ENCODE measurements at regions not wholly inside any gene's neighbourhood (a gene's known extent, or its start where the extent isn't known, plus 50 kb on each side); places are given as distances from the start of the nearest gene placed in this dataset.

GRCh38 chr4:112093636-112094202, 51.5 kb upstream of the FAM241A start:
- Histone ChIP-seq H3K27ac (ENCODE audit: low read depth, low read length) (no peak overlapping the region), H4K20me1 (replicated peaks in 1 of 2; ENCODE audit: control insufficient read depth in 1 of 2, insufficient read depth in 2 of 2, low read length in 2 of 2) (no peaks in the 10 kb centered on the region), H4K8ac (ENCODE audit: extremely low read depth, insufficient read depth, low read length) (no peak overlapping the region), H3K18ac (ENCODE audit: extremely low read depth, low read length) (no peak overlapping the region), H3K56ac (replicated peaks; ENCODE audit: insufficient read length, low read depth, low read length) (no peak overlapping the region), H3K23me2 (ENCODE audit: low read depth, low read length) (no peaks in the 10 kb centered on the region), H3K4me1 (replicated peaks in 1 of 4; ENCODE audit: control insufficient read depth in 3 of 4, insufficient read depth in 4 of 4, low read length in 3 of 4) (no peaks in the 10 kb centered on the region), H3K79me1 (ENCODE audit: low read depth, low read length) (no peaks in the 10 kb centered on the region), H3K36me3 (ENCODE audit: control insufficient read depth in 2 of 4, insufficient read depth in 4 of 4, low read length in 3 of 4) (no peaks in the 10 kb centered on the region), H2BK5ac (ENCODE audit: low read depth, low read length) (no peak overlapping the region), H3K4me3 (ENCODE audit: extremely low read depth in 1 of 4, insufficient read depth in 2 of 4, low read depth in 3 of 4, low read length in 4 of 4) (no peak overlapping the region), H3K4me2 (ENCODE audit: insufficient read depth in 1 of 2, low read depth in 2 of 2, low read length in 2 of 2) (no peak overlapping the region), H4K5ac (ENCODE audit: insufficient read length, low read depth, low read length) (no peak overlapping the region), H3K9me3 (ENCODE audit: insufficient read depth in 2 of 2, low read depth in 1 of 2, low read length in 1 of 2) (no peaks in the 10 kb centered on the region), H2AK5ac (ENCODE audit: low read depth, low read length) (no peak overlapping the region), H2BK120ac (replicated peaks; ENCODE audit: low read depth, low read length) (no peak overlapping the region), H3K27me3 (replicated peaks in 1 of 4; ENCODE audit: control insufficient read depth in 3 of 4, extremely low read depth in 1 of 4, insufficient read depth in 3 of 4, low read length in 3 of 4) (no peaks in the 10 kb centered on the region), H4K91ac (replicated peaks; ENCODE audit: insufficient read length, low read length) (no peak overlapping the region), H2AFZ (ENCODE audit: low read length) (no peak overlapping the region), H2BK15ac (ENCODE audit: low read length) (no peak overlapping the region), H2BK20ac (ENCODE audit: low read length) (no peak overlapping the region), H3K79me2 (ENCODE audit: control insufficient read depth in 1 of 2, insufficient read depth in 2 of 2, low read length in 2 of 2) (no peaks in the 10 kb centered on the region), H3K4ac (replicated peaks; ENCODE audit: insufficient read length, low read depth, low read length) (no peak overlapping the region), H3K14ac (ENCODE audit: insufficient read length) (no peak overlapping the region), H3K23ac (ENCODE audit: insufficient read length) (no peak overlapping the region), H3K9ac (replicated peaks in 1 of 4; ENCODE audit: extremely low read depth in 1 of 4, low read depth in 3 of 4, low read length in 3 of 4) (no peak overlapping the region), H2BK12ac (ENCODE audit: low read depth, low read length) (no peak overlapping the region)
- FAIRE-seq (no peak), DNase-seq (ENCODE audit: low read depth in 1 of 2, low spot score in 2 of 2) (no peak)
- ChIA-PET POLR2A (ENCODE audit: partially characterized antibody) (interaction anchor here (0.8 to 1.5 kb wide), 2 partner anchors 138 to 139 kb away, joined by 3 to 4 read pairs; partner anchors contain the start of gene AP1AR), CTCF (ENCODE audit: partially characterized antibody) (interaction anchor here (0.6 to 1.8 kb wide), 3 partner anchors 18 to 150 kb away, joined by 3 to 5 read pairs (median 3); no protein-coding TSS in a partner anchor)
- 93% methylated on average over 3 of the region's 3 CpGs; no CpG with 5 or more reads in 1 of the 2 experiments for WGBS, 2 experiments (ENCODE audit: extremely low coverage in 1 of 2, insufficient coverage in 1 of 2, insufficient read length in 1 of 2, insufficient replicate concordance in 2 of 2, low coverage in 1 of 2, low lambda C conversion rate in 2 of 2, missing lambda C conversion rate in 1 of 2)
- TF ChIP-seq ASH2L (IDR thresholded peaks at IDR 0.05; ENCODE audit: low read length) (no peak), ATF2 (IDR thresholded peaks at IDR 0.05; ENCODE audit: low read length) (no peak), EZH2 (IDR thresholded peaks at IDR 0.05; ENCODE audit: low read depth, low read length, severe bottlenecking) (no peak), GTF2F1 (IDR thresholded peaks at IDR 0.05; ENCODE audit: borderline replicate concordance, low read depth, low read length) (no peak), CEBPB (IDR thresholded peaks at IDR 0.05; ENCODE audit: low read depth, low read length) (no peak), EP300 (IDR thresholded peaks at IDR 0.05; ENCODE audit: borderline replicate concordance in 1 of 2, low read depth in 2 of 2, low read length in 2 of 2) (no peak), PHF8 (conservative IDR thresholded peaks at IDR 0.05; ENCODE audit: low read depth, low read length) (no peak), RXRA (IDR thresholded peaks at IDR 0.05; ENCODE audit: insufficient read depth, low read depth, low read length) (no peak), CHD2 (IDR thresholded peaks at IDR 0.05; ENCODE audit: low read length) (no peak), EGR1 (IDR thresholded peaks at IDR 0.05; ENCODE audit: borderline replicate concordance, low read depth, low read length) (no peak), RAD21 (IDR thresholded peaks at IDR 0.05 in 1 of 2, conservative IDR thresholded peaks at IDR 0.05 in 1 of 2; ENCODE audit: low read depth in 2 of 2, low read length in 2 of 2) (no peak)
